Hippocampal formation (tissue), 2 donors: ENCODE measurements at regions not wholly inside any gene's neighbourhood (a gene's known extent, or its start where the extent isn't known, plus 50 kb on each side); places are given as distances from the start of the nearest gene placed in this dataset.
"Not testable (repeated sequence)": the region's sequence is repeated elsewhere in the genome, so short reads cannot be mapped to it uniquely, and the experiment has no call there.

Experiments
- DNase-seq, 2 donors: peaks; one replicate each; lab custom pipeline; 2025; lab: John Stamatoyannopoulos, UW

DNA sequence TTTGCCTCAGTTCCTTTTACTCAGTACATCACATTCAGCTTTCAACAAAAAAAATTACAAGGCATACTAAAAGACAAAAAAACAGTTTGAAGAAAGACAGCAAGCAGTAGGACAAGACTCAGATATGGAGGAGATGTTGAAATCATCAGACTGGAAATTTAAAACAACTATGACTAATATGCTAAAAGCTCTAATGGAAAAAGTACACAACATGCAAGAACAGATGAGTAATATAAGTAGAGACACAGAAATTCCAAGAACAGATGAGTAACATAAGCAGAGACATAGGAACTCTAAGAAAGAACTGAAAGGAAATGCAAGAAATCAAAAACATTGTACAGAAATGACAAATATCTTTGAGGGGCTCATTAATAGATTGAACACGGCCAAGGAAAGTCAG is 402.6 kb downstream of the NEBL start:
- no peak for DNase-seq

- DNase-seq: no peak
Observed at GRCh38 chr10:20492447-20492846, 404.7 kb downstream of the NEBL start.

DNA sequence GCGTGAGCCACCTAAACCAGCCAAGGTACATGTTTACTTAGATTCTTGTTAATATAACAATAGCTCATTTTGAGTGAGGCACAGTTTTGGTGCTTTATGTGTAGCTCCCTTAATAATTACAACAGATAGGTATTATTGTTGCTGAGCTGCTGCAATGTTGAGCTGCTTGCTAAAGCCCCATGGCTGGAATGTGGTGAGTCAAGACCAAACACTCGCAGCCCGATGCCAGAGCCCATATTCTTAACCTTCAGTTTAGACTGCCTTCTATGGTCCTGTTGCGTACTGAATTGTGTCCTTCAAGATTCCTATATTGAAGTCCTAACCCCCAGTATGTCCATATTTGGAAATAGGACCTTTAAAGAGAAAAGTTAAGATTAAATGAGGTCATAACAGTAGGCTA is 407.1 kb downstream of the NEBL start:
- no peak for DNase-seq

GRCh38 chr10:20486791-20487190 is 410.3 kb downstream of the NEBL start:
- no peak for DNase-seq

- DNase-seq: no peak
Observed at GRCh38 chr10:20485554-20485953, 411.6 kb downstream of the NEBL start.

GRCh38 chr10:20481054-20481453 is 416.1 kb downstream of the NEBL start:
- DNase-seq: no peak

- not testable (repeated sequence) for DNase-seq
Observed at GRCh38 chr10:20480575-20480974, 416.5 kb downstream of the NEBL start.

DNA sequence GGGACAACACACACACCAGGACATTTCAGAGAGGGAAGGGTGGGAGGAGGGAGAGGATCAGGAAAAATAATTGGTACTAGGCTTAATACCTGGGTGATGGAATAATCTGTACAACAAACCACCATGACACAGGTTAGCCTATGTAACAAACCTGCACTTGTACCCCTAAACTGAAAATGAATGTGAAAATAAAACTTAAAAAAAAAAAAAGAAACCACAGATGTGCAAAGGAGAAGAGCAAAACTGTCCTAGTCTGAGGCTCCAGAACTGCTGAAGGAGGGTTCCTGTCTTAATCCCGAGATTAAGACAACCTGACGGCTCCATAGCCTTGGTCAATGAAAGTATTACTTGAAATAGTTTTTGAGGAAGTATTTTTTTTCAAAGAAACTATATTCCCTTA is 423.0 kb downstream of the NEBL start:
- DNase-seq: no peak

DNA sequence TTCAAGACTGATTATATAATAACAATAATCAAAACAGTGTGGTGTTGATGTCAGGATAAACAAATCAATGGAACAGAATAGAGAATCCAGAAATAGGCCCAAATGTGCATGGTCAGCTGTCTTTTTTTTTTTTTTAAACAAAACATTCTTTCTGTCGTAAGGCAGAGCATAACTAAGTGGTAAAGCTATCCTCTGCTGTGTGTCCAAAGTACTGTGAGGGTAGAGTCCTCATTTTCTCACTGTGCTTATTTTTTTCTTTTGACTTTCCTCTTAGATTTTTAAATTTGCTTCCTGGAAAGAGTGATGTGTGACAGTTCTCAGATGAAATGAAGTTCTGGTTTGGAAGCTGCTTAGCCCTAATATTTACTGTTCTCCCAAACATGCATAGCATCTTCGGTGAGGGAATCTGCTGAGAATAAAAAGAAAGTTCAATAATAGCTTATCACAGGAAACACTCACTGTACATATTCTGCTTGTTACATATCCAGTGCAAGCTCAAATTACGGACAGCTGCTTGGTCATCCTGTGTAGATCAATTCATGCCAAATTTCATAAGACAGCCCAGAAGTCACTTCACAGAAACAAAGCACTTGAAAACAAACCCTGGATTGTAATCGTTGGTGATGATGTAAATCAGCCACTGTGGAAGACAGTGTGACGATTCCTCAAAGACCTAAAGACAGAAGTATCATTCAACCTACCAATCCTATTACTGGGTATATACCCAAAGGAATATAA is 423.9 kb downstream of the NEBL start:
- no peak for DNase-seq

- no peak for DNase-seq
Observed at GRCh38 chr10:20466731-20467130, 430.4 kb downstream of the NEBL start.

DNA sequence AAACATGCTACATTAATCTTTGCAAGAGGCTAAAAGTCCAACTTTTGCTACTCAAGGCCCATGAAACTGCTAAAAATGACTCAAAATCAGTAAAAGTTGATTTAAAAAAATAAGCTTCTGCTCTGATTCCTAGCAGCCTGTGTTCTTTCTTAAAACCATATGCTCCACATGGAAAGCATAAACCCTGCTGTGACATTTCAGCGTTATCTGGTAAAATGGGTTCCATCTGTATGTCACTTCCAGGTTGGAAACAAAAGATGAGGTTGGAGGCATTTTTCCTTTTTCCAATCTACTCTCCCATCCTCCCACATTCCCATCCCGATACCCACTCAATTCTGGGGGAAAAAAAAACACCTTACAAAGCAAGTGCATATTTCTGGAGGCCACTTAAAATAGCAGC is 439.5 kb downstream of the NEBL start:
- no peak for DNase-seq

GRCh38 chr10:20455774-20456173 is 441.3 kb downstream of the NEBL start:
- DNase-seq: no peak

GRCh38 chr10:20454331-20454730 is 442.8 kb downstream of the NEBL start:
- no peak for DNase-seq

DNA sequence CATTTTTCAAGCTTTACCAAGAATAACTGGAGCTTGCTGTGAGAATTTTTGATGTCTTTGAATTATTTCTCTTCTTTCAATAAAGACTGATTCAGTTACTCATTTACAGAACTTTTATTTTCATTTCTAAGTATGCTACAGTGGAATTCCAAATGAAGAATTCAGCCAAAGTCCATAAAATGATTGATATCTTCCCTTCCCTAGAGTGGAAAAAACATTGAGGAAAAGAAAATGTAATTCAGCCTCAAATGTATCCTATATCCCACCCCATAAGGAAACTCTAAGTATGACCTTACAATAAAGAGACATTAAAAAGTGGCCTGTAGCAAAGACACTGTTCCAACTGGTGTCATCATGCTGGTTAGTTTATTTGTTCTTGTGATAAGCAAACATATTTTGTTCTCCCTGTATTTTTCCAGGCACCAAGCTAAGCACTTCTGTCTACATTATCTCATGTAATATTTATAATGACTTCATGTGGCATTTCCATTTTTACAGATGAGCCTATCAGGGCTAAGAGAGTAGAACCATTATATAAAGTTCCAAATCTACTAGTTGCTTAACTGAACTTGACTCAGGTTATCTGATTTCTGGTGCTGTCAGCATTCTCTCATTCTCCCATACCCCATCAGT is 450.4 kb downstream of the NEBL start:
- DNase-seq: no peak

- no peak for DNase-seq
Observed at GRCh38 chr10:20443094-20443493, 454.0 kb downstream of the NEBL start.

DNA sequence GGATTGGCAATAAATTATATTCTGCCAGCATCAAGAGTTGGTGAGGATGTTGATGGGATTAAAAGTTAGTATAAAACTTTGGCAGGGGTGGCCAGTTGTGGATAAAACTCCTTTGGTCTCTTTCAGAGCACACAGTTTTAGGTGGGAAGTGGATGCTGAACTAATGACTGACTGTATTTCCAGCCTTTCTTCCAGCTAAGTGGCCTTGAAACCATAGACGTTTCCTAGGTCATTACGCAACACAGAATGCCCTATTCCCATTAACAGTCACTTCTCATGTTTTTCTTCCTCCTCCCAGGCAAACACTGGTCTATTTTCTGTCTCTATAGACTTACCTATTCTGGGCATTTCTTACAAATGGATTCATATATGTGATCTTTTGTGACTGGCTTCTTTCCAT is 467.4 kb downstream of the NEBL start:
- no peak for DNase-seq

- no peak for DNase-seq
Observed at GRCh38 chr10:20427821-20428220, 469.3 kb downstream of the NEBL start.

DNA sequence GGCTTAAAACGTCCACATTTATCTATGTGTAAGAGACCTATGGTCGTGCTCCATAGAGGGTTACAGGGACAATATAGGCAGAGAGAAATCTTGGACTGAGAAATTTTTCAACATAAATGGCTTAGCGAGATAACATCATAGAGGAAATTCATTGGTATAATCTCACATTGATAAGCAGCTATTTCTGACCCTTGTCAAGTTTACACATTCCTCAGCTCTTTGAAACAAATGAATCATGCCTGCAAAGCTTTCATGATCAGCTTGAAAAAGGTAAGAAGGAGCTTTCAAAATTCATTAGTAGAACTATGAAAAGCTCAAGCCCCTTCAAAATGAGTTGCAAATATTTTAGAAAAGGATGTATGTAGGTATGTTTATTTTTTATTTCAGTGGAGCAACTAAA is 478.8 kb downstream of the NEBL start:
- DNase-seq: no peak

GRCh38 chr10:20417791-20418190 is 479.3 kb downstream of the NEBL start:
- no peak for DNase-seq

GRCh38 chr10:20415684-20416083 is 481.4 kb downstream of the NEBL start:
- no peak for DNase-seq

GRCh38 chr10:20407357-20407756 is 489.8 kb downstream of the NEBL start:
- DNase-seq: no peak

GRCh38 chr10:20406281-20407104 is 490.6 kb downstream of the NEBL start:
- peak in 1 of 2 donors; percentile 25 for DNase-seq

GRCh38 chr10:20405761-20406160 is 491.4 kb downstream of the NEBL start:
- no peak for DNase-seq
